ENCODE measurements at regions not wholly inside any gene's neighbourhood (a gene's known extent, or its start where the extent isn't known, plus 50 kb on each side); places are given as distances from the start of the nearest gene placed in this dataset.

DNA sequence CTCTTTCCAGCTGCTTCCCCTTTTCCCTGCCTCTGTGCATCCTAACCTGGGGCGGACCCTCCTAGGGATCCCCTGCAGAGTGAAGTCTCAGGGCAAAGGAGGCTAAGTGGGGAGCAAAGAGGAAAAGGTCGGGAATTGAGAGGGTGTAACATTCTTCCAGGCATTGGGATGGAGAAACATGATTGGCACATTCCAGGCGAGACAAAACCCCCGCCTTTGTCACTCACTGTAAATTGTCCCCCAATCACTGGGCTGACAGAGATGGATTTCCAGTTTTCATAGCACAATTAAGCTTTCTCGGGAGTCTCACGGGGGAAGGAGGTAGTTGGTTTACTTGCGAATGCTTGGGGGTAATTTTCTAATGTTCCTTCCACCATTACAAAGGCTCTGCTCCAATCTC lies 74.9 kb downstream of the MIAT start:
- DNase-seq (ENCODE audit: low spot score in 2 of 2): no peak
- Histone ChIP-seq H3K9me3 (no peaks in the 10 kb centered on the region), H3K27ac (no peak overlapping the region), H3K36me3 (no peaks in the 10 kb centered on the region), H3K4me1 (no peaks in the 10 kb centered on the region), H3K27me3 (no peaks in the 10 kb centered on the region), H3K4me3 (no peak overlapping the region)
- TF ChIP-seq CTCF (IDR thresholded peaks at IDR 0.05): no peak
- intact Hi-C loops (cut with DNase I): no loop called here

DNA sequence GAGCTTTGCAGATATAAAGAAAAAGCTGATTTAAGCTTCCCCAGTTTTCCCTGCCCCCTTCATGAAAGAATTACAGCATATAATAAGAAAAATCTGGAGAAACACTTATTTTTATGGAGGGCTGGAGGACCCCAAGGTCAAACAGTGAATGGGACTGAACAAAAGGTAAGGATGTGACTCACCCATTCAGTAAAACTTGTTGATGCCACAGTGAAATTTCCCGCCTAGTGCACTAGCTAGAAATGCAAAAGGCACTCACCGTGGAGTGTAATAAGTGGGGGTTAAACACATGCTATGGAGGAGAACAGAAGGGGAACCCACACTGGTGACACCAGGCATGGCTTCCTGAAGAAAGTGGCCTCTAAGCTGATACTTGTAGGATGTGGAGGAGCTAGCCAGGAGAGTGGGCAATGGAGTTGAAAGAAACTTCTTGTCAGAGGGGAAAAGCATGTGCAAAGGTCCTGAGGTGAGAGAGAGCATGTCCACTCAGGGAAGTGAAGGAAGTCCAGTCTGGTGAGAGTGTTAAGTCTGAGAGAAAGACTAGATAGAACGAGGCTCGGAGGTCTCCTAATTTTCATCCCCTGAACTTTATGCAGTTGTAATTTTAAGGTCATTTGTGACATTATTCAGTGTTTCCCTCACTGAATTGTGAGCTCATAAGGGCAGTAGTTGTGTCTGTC lies 77.1 kb downstream of the MIAT start:
- H3K4me3 ChIP-seq: no peak overlapping the region
- H3K36me3 ChIP-seq: no peaks in the 10 kb centered on the region
- H3K27ac ChIP-seq: no peak overlapping the region
- no peaks in the 10 kb centered on the region for H3K27me3 ChIP-seq
- H3K9me3 ChIP-seq: no peaks in the 10 kb centered on the region
- intact Hi-C loops (cut with DNase I): no loop called here
- TF ChIP-seq CTCF (IDR thresholded peaks at IDR 0.05): no peak
- DNase-seq (ENCODE audit: low spot score in 2 of 2): no peak
- H3K4me1 ChIP-seq: no peaks in the 10 kb centered on the region

- Histone ChIP-seq H3K9me3 (no peaks in the 10 kb centered on the region), H3K4me1 (no peaks in the 10 kb centered on the region), H3K36me3 (no peaks in the 10 kb centered on the region), H3K27ac (no peak overlapping the region), H3K4me3 (no peak overlapping the region), H3K27me3 (no peaks in the 10 kb centered on the region)
- intact Hi-C loops (cut with DNase I): no loop called here
- no peak for TF ChIP-seq CTCF (IDR thresholded peaks at IDR 0.05)
- DNase-seq (ENCODE audit: low spot score in 2 of 2): no peak
Observed at GRCh38 chr22:26735019-26735409, 77.6 kb downstream of the MIAT start.

DNA sequence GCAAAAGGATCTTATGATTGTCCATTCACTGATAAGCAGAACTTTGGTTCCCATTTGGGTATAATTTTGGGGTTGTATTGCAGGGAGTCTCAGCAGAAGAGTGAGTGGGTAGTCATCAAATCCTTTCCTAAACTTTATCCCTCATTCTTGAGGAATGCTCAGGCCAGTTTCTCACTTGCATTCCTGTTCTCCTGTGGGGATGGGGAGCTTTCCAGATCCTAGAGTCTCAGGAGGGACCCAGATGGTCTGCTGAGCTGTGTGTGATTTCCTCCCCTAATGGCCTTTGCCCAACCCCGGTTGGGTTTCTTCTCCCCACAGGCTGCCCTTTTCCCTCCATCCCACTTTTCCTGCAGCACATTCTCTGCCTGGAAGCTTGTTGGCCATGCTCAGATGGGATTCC lies 79.9 kb downstream of the MIAT start:
- Histone ChIP-seq H3K36me3 (no peaks in the 10 kb centered on the region), H3K4me3 (no peak overlapping the region), H3K27ac (no peak overlapping the region), H3K4me1 (no peaks in the 10 kb centered on the region), H3K9me3 (no peaks in the 10 kb centered on the region), H3K27me3 (no peaks in the 10 kb centered on the region)
- DNase-seq (ENCODE audit: low spot score in 2 of 2): no peak
- intact Hi-C loops (cut with DNase I): no loop called here
- TF ChIP-seq CTCF (IDR thresholded peaks at IDR 0.05): no peak

- Histone ChIP-seq H3K9me3 (no peaks in the 10 kb centered on the region), H3K4me1 (no peaks in the 10 kb centered on the region), H3K4me3 (no peak overlapping the region), H3K27ac (no peak overlapping the region), H3K27me3 (no peaks in the 10 kb centered on the region), H3K36me3 (no peaks in the 10 kb centered on the region)
- no peak for DNase-seq (ENCODE audit: low spot score in 2 of 2)
- no peak for TF ChIP-seq CTCF (IDR thresholded peaks at IDR 0.05)
- intact Hi-C loops (cut with DNase I): no loop called here
Observed at GRCh38 chr22:26740253-26740652, 82.9 kb downstream of the MIAT start.

DNA sequence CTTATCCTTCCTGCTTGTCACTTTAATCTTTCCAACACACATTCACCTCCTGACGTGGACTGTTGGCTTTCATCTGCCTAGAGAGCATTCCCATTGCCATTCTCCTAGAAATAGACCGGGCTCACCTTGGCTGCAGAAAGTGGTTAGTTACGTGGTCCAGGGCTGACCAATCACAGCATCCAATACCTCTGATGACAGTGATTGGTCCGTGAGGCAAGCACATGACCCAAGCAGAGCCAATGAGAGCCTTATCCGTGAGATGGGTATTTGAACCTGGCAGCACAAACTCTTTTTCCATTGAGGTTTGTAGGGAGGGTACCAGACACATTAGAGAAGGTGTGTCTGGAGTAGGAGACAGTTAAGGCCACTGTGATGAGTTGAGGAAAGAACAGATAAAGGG lies 85.8 kb downstream of the MIAT start:
- no peak for TF ChIP-seq CTCF (IDR thresholded peaks at IDR 0.05)
- H3K4me3 ChIP-seq: no peak overlapping the region
- H3K4me1 ChIP-seq: no peaks in the 10 kb centered on the region
- H3K36me3 ChIP-seq: no peaks in the 10 kb centered on the region
- intact Hi-C loops (cut with DNase I): no loop called here
- no peak for DNase-seq (ENCODE audit: low spot score in 2 of 2)
- no peaks in the 10 kb centered on the region for H3K9me3 ChIP-seq
- H3K27me3 ChIP-seq: no peaks in the 10 kb centered on the region
- no peak overlapping the region for H3K27ac ChIP-seq
